ENCODE measurements at regions not wholly inside any gene's neighbourhood (a gene's known extent, or its start where the extent isn't known, plus 50 kb on each side); places are given as distances from the start of the nearest gene placed in this dataset.
A peak's percentile ranks its signal among the peaks of the same experiment; 100 is the strongest.
"Not testable (repeated sequence)": the region's sequence is repeated elsewhere in the genome, so short reads cannot be mapped to it uniquely, and the experiment has no call there.

DNA sequence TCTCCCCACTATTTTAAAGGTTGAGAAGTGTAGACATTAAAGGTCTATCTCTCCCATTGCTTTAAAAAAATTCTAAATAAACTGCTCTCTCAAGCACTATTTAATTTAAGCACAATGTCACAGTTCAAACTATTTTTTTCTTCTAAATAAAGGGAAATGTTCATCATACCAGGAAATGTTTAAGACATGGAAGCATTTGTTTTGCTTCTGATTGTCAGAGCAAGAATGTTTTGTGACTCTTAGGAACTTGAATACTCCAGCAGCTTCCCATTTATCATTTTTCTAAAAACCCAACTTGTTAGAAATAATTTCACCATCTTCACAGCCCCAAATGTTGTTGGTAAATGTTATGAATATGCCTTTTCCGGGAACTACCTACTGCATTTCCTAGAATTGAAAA lies 121.8 kb upstream of the NTF3 start:
- no peak for DNase-seq (ENCODE audit: low spot score)

DNA sequence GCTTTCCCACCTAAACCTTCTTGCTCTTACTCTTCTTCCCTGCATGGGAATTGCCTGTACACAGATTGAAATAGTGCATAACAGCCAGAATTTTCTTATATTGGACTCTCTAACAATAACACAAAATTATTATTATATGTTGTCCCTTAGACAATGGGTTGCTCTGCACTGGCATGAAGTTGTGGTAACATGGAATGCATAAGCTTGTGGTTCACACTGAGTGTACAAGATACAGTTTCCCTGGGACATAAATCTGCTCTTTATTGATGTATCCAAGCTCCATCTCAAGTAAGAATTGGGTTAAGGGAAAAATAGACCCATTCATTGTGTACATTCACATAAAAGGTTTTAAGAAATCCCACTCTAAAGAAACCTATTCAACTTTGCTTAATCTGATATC lies 114.4 kb upstream of the NTF3 start:
- peak; percentile 13 for DNase-seq (ENCODE audit: low spot score)

GRCh38 chr12:5318874-5319273 lies 113.0 kb upstream of the NTF3 start:
- peak; percentile 92 for DNase-seq (ENCODE audit: low spot score)

DNA sequence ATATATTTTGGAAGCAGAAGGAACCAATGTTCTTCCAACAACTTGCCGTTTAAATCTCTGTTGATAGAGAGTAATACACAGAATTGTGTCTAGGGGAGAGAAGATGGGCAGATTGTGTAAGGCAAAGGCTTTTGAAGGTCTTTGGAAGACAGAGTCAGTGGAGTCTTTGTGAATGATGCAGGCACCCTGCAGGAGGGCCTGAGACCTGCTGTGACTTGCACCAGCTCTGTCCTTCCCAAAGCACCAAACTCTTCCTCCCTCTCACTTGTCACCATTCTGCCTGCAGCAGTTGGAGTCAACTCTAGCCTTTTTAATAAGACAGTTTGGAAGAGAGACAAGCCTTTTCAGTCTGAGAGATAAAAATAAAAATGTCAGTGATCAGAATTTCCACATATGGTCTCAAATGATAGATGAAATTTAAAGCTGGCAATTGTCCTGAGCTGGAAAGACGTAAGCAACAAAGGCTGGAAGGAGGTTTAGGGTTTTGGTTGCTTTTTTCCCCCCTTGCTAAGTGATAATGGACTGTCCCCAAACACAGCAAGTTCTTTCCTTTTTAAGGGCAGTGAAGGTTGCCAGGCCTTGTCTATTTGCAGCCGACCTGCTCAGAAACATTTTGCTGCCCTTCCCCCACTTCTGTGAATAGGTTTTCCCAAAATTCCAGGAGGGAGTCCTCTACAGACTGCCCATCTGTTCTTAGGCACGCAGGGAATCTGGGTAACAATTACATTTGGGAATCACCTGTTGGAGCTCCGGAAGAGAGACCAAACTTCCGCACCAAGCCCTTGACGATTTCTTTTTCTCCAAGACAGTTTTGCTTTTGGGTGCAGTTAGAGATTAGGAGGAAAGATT lies 103.0 kb upstream of the NTF3 start:
- DNase-seq (ENCODE audit: low spot score), result no peak

DNA sequence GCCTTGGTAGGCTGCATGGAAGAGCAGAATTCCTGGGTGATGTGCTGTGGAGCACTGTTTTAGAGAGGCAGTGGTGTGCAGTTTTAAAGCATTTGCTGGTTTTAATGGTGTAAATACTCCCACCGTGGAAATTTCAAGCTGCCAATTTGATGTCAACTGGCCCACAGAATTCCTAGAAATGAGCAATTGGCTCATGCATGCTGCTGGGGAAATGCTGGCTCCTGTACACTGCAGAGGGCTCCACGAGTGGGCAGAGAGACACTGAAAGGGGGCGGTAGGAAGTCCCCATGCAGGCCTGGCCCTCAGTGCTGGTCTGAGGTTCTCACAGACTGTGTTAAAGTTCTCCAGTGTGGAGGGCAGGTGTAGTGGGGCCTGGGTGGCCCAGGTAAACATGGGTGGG lies 99.4 kb upstream of the NTF3 start:
- no peak for DNase-seq (ENCODE audit: low spot score)

- no peak for DNase-seq (ENCODE audit: low spot score)
These were observed 98.8 kb upstream of the NTF3 start for GRCh38 chr12:5333096-5333495.

- DNase-seq (ENCODE audit: low spot score), result peak; percentile 42
These were observed 96.8 kb upstream of the NTF3 start for GRCh38 chr12:5335069-5335468.

DNA sequence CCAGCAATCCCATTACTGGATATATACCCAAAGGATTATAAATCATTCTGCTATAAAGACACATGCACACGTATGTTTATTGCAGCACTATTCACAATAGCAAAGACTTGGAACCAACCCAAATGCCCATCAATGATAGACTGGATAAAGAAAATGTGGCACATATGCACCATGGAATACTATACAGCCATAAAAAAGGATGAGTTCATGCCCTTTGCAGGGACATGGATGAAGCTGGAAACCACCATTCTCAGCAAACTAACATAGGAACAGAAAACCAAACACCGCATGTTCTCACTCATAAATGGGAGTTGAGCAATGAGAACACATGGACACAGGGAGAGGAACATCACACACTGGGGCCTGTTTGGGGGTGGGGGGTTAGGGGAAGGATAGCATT lies 90.8 kb upstream of the NTF3 start:
- not testable (repeated sequence) for DNase-seq (ENCODE audit: low spot score)

GRCh38 chr12:5343711-5344110 lies 88.2 kb upstream of the NTF3 start:
- no peak for DNase-seq (ENCODE audit: low spot score)

GRCh38 chr12:5344131-5344530 lies 87.8 kb upstream of the NTF3 start:
- no peak for DNase-seq (ENCODE audit: low spot score)

GRCh38 chr12:5345534-5345933 lies 86.4 kb upstream of the NTF3 start:
- DNase-seq (ENCODE audit: low spot score), result no peak

DNA sequence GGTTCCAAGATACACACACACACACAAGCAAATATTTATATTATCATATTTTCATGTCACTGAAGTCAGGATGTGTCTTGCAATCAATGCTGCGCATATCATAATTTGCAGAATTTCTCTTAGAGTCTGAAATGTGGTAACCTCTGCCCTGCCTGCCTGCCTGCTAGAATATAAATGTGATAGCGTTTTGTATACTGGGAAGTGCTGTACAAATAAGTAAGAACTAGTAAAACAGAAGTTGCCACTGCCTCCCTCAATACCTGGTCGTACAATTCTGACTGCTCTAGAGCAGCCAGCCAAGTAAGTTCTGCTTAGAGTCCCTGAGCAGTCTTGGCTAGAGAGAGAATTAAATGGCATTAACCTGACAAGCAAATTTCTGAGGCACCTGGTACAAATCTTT lies 83.9 kb upstream of the NTF3 start:
- no peak for DNase-seq (ENCODE audit: low spot score)

DNA sequence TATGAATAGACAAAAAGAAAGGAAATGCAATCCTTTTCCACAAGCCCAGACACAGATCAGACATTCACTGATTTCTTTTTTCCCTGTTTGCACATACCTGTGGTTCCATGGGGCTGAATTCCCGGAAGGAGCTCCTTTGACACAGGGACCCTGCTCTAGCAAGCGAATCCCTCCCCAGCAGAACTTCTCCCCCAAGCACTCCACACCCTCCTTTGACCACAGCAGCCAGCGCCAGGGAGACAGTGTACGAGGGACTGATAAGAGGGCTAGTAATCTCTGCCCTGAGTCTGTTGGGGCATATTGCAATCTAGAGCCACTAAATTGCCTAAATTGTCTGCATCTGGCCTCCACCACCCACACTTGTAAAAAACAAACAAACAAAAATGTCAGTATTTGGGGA lies 83.4 kb upstream of the NTF3 start:
- no peak for DNase-seq (ENCODE audit: low spot score)

- DNase-seq (ENCODE audit: low spot score), result no peak
These were observed 67.7 kb upstream of the NTF3 start for GRCh38 chr12:5364036-5364770.

DNA sequence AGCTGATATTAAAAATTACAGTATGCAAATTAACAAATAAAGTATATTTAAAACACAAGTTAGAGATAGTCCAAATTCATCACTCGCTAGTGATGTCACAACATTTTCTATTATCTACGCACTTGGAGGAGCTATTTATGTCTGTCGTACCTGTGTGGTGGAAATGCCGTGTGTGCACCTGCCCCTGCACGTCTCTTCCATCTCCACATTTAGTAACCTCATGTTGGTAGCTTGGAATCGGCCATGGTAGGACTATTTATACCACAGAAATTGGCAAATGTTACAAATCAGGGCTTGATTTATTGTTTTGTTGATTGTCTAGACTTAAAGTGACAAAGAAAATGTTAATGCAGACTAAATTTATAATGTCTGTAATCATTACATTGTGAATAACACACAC lies 62.6 kb upstream of the NTF3 start:
- no peak for DNase-seq (ENCODE audit: low spot score)

GRCh38 chr12:5371631-5372030 lies 60.3 kb upstream of the NTF3 start:
- DNase-seq (ENCODE audit: low spot score), result peak; percentile 42

GRCh38 chr12:5374713-5375112 lies 57.2 kb upstream of the NTF3 start:
- DNase-seq (ENCODE audit: low spot score), result no peak

DNA sequence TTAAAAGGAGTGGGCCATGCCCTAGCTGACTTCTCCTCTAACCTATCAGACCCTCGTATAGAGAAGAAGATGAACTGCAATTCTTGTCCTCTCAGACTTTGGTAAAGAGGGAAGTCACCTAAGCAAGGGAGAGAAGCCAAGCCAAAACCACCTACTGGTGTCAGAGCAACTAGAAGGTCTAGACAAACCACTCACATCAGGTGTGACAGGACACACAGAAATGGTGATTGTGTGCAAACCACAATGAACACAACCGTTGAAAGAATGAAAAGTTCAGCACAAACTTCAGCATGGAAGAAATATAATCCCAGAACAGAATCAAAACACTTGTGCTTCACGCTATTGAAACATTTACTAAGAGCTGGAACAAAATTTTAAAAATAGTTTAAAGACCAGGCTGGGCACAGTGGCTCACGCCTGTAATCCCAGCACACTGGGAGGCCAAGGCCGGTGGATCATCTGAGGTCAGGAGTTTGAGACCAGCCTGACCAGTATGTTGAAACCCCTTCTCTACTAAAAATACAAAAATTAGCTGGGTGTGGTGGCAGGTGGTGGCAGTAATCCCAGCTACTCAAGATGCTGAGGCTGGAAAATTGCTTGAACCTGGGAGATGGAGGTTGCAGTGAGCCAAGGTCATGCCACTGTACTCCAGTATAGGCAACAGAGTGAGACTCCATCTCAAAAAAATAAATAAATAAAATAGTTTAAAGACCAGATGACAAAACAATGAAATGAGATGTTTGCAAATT lies 56.2 kb upstream of the NTF3 start:
- DNase-seq (ENCODE audit: low spot score), result no peak

DNA sequence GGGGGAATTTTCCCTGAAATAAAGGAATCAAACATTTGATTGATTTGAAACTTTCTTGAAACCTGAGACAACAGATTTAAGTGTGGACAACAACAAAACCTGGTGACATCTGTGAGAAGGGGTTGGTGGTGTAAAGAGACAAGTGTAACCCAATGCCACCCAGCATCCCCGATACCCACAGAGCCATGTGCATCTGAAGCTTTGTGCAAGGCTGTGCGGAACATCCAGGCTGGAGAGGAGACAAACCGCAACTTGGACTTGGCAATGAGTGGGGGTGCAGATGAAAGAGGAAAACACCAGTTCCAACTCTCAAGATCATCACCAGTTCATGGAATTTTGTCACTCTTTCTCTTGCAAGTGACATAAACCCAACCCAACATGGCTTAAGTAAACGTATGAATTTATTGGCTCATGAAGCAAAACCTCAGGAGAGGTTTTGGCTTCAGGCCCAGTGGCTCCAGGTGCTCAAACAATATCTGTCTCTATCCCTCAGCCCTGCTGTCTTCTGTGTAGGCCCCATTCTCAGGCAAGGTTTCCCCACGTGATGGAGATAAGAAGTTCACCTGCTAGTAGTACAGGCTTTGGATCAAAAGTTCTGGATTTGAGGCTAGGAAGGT lies 55.2 kb upstream of the NTF3 start:
- no peak for DNase-seq (ENCODE audit: low spot score)

DNA sequence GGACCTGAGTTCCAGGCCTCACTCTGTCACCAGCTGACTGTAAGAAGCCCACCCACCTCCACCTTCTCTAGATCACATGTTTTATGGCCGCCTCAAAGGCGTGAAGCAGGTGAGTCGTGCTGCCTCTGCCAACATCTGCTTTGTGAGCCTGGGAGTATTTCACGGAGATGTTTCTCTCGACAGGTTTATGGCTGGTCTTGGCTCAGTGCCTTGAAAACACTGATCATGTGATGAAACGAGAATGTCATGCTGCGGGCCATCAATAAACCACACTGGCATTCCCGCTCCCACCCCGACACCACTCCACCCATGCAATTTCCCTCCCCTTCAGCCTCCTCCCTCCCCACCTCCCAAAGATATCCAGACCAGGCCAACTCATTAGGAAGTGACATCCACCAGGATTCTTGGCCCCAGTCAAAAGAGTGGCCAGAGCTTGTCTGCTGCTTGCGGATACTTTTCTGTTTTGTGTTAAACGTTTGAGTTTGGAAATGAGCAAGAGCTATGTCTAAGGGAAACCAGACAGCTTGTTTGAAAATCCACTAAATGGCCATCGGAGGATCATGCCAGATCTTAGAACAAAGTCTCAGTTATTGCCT lies 53.8 kb upstream of the NTF3 start:
- DNase-seq (ENCODE audit: low spot score), result peak; percentile 44

- DNase-seq (ENCODE audit: low spot score), result no peak
These were observed 52.0 kb upstream of the NTF3 start for GRCh38 chr12:5379749-5380496.
